Ishikawa (cell line): ENCODE measurements at regions not wholly inside any gene's neighbourhood (a gene's known extent, or its start where the extent isn't known, plus 50 kb on each side); places are given as distances from the start of the nearest gene placed in this dataset.

ENCODE experiments used
- EGR1 ChIP-seq: IDR thresholded peaks from 2 replicates; pipeline ENCODE4 v1.6.1; 2012
- EP300 ChIP-seq: IDR thresholded peaks from 2 replicates; pipeline ENCODE4 v1.6.1; 2012; ENCODE audit warnings: borderline replicate concordance
- RAD21 ChIP-seq: IDR thresholded peaks from 2 replicates; pipeline ENCODE4 v1.6.1; 2012; ENCODE audit warnings: low read depth
- YY1 ChIP-seq: IDR thresholded peaks from 2 replicates; pipeline ENCODE4 v1.6.1; 2012; ENCODE audit warnings: low read depth

GRCh38 chr4:14383652-14384051 is 618.6 kb upstream of the CPEB2 start:
- no peak for TF ChIP-seq EGR1
- no peak for TF ChIP-seq RAD21
- TF ChIP-seq EP300: no peak
- no peak for TF ChIP-seq YY1
